K562 (cell line): ENCODE measurements at regions not wholly inside any gene's neighbourhood (a gene's known extent, or its start where the extent isn't known, plus 50 kb on each side); places are given as distances from the start of the nearest gene placed in this dataset.

ENCODE experiments used
- ARHGAP35 ChIP-seq: fragments of 450-650 bp; IDR thresholded peaks from 2 replicates; pipeline ENCODE4 v1.6.1; 2018; ENCODE audit not compliant: partially characterized antibody
- CEBPG ChIP-seq, 3 experiments: fragments of 200-800 bp in 1 of 3; sonication (Bioruptor generic) in 1 of 3; sonication (generic) in 1 of 3; formaldehyde crosslinking in 1 of 3; IDR thresholded peaks in 2 of 3; conservative IDR thresholded peaks in 1 of 3; 2 replicates each; pipeline versions ENCODE4 v1.6.1 to v1.8.0; 2016 to 2022; ENCODE audit warnings: missing compliant biosample characterization in 2 of 3, missing genetic modification characterization in 2 of 3, mild to moderate bottlenecking in 1 of 3, missing genetic modification reagents in 1 of 3
- EP300 ChIP-seq: IDR thresholded peaks from 2 replicates; pipeline ENCODE4 v1.6.1; 2012; ENCODE audit warnings: low read length, improper control_type of control experiment
- EZH2 ChIP-seq: IDR thresholded peaks from 2 replicates; pipeline ENCODE4 v1.6.1; 2012; ENCODE audit warnings: low read depth, mild to moderate bottlenecking, inconsistent platforms, low read length, borderline replicate concordance
- GABPA ChIP-seq: fragments of 200-800 bp; sonication (Bioruptor generic); conservative IDR thresholded peaks from 2 replicates; pipeline ENCODE4 v1.6.1; 2016; ENCODE audit warnings: low read depth, missing genetic modification characterization, missing compliant biosample characterization
- GATA2 ChIP-seq: sonication (generic); formaldehyde crosslinking; IDR thresholded peaks from 2 replicates; pipeline ENCODE4 v1.4.0; 2020; ENCODE audit warnings: mild to moderate bottlenecking, missing genetic modification reagents
- HNRNPUL1 ChIP-seq: fragments of 200-400 bp; formaldehyde crosslinking; IDR thresholded peaks from 2 replicates; pipeline ENCODE4 v1.6.1; 2017; ENCODE audit warnings: low read length
- MLLT1 ChIP-seq, 2 experiments: fragments of 450-650 bp; IDR thresholded peaks; 2 replicates each; pipeline ENCODE4 v1.6.1; 2016
- TBP ChIP-seq: optimal IDR thresholded peaks from 2 replicates; pipeline ENCODE3; 2011; ENCODE audit warnings: low read depth, low read length, improper control_type of control experiment
- ZBTB8A ChIP-seq: fragments of 450-650 bp; IDR thresholded peaks from 2 replicates; pipeline ENCODE4 v1.6.1; 2018; ENCODE audit warnings: mild to moderate bottlenecking, moderate library complexity; ENCODE audit not compliant: partially characterized antibody
- ZNF398 ChIP-seq: fragments of 250-450 bp; sonication (Bioruptor Pico); IDR thresholded peaks from 2 replicates; pipeline ENCODE4 v1.8.0; 2021; ENCODE audit warnings: moderate library complexity, mild to moderate bottlenecking, inconsistent platforms
- TF ChIP-seq, protein P1 (sequence below), 2 experiments: fragments of 450-650 bp in 1 of 2; sonication (generic) in 1 of 2; formaldehyde crosslinking in 1 of 2; IDR thresholded peaks in 1 of 2; conservative IDR thresholded peaks in 1 of 2; 2 replicates each; pipeline versions ENCODE4 v1.6.1 to v1.8.1; 2016 to 2023; ENCODE audit warnings: mild to moderate bottlenecking in 2 of 2, moderate library complexity in 2 of 2, inconsistent platforms in 1 of 2, missing genetic modification reagents in 1 of 2
- TF ChIP-seq, protein P2 (sequence below), 3 experiments: IDR thresholded peaks in 2 of 3; conservative IDR thresholded peaks in 1 of 3; 2 replicates each; pipeline ENCODE4 v1.5.1; 2011 to 2012; ENCODE audit warnings: low read length in 3 of 3, mild to moderate bottlenecking in 3 of 3, control low read depth in 2 of 3, improper control_type of control experiment in 1 of 3, inconsistent platforms in 1 of 3, low read depth in 1 of 3, mixed read lengths in 1 of 3, moderate library complexity in 1 of 3; ENCODE audit not compliant: insufficient read depth in 2 of 3

GRCh38 chr6:113482771-113483170, 374.4 kb upstream of the MARCKS start:
- TF ChIP-seq CEBPG (CRISPR knock-in tag; IDR thresholded peaks at IDR 0.05) = no peak
- TF ChIP-seq CEBPG (tag; conservative IDR thresholded peaks at IDR 0.05 in 1 of 2, IDR thresholded peaks at IDR 0.05 in 1 of 2) = no peak
- no peak for TF ChIP-seq ZBTB8A
- no peak for TF ChIP-seq GATA2 (CRISPR knock-in tag)
- no peak for TF ChIP-seq GABPA (tag)
- no peak for TF ChIP-seq HNRNPUL1
- no peak for TF ChIP-seq ZNF398 (CRISPR knock-in tag)
- no peak for TF ChIP-seq ARHGAP35
- TF ChIP-seq EP300 = no peak
- no peak for TF ChIP-seq EZH2
- TF ChIP-seq, protein P1, sequence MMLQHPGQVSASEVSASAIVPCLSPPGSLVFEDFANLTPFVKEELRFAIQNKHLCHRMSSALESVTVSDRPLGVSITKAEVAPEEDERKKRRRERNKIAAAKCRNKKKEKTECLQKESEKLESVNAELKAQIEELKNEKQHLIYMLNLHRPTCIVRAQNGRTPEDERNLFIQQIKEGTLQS (IDR thresholded peaks at IDR 0.05) = no peak
- TF ChIP-seq, protein P1 (CRISPR knock-in tag; conservative IDR thresholded peaks at IDR 0.05) = no peak
- no peak for TF ChIP-seq TBP
- TF ChIP-seq, protein P2, sequence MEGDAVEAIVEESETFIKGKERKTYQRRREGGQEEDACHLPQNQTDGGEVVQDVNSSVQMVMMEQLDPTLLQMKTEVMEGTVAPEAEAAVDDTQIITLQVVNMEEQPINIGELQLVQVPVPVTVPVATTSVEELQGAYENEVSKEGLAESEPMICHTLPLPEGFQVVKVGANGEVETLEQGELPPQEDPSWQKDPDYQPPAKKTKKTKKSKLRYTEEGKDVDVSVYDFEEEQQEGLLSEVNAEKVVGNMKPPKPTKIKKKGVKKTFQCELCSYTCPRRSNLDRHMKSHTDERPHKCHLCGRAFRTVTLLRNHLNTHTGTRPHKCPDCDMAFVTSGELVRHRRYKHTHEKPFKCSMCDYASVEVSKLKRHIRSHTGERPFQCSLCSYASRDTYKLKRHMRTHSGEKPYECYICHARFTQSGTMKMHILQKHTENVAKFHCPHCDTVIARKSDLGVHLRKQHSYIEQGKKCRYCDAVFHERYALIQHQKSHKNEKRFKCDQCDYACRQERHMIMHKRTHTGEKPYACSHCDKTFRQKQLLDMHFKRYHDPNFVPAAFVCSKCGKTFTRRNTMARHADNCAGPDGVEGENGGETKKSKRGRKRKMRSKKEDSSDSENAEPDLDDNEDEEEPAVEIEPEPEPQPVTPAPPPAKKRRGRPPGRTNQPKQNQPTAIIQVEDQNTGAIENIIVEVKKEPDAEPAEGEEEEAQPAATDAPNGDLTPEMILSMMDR (IDR thresholded peaks at IDR 0.05 in 2 of 3, conservative IDR thresholded peaks at IDR 0.05 in 1 of 3; ENCODE audit: insufficient read depth in 2 of 3, low read depth in 1 of 3, low read length in 3 of 3) = no peak
- TF ChIP-seq MLLT1 (IDR thresholded peaks at IDR 0.05) = no peak
